DMS53 treated with DMSO at 0.1 percent for 48 hours (cell line): ENCODE measurements at regions not wholly inside any gene's neighbourhood (a gene's known extent, or its start where the extent isn't known, plus 50 kb on each side); places are given as distances from the start of the nearest gene placed in this dataset.
A peak's percentile ranks its signal among the peaks of the same experiment; 100 is the strongest.

Experiments
- DNase-seq: peaks from one replicate; lab custom pipeline; 2025; ENCODE audit not compliant: unreplicated experiment; lab: John Stamatoyannopoulos, UW

DNA sequence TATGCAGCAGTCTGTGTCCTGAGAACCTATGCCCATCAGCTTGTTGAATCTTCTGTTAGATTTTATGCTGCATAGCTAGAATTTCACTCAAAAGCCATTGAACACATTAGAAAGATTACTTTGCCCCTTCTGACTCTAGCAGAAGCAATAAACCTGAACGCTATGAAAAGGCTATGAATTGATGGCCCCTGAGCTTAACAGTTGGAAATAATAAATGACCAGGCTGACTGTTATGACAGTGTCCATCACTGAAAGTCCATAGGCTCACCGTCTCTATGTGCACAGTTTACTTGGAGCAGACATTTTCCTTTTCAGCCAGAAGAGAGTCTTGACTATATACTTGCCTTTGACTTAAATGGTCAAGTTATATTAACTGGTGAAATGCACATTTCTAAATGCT, 1618.8 kb upstream of the ACVR2A start:
- no peak for DNase-seq

DNA sequence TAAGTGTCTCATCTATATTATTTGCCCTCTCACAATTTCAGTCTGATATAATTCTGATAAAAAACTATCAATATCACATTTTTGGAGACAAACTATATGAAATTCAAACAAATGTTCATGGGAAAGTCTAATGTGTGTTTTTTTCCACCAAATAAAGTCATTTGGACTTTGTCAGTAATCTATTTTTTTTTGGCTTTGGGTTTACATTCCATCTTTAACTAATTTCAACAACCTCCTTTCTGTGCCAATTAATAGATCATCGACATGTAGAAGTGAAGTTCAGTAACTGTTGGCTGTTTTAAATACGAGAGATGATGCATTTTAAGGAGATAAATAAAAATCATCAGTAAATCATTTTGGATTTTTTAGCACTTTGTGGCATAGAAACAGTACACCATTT, 1623.0 kb upstream of the ACVR2A start:
- no peak for DNase-seq

DNA sequence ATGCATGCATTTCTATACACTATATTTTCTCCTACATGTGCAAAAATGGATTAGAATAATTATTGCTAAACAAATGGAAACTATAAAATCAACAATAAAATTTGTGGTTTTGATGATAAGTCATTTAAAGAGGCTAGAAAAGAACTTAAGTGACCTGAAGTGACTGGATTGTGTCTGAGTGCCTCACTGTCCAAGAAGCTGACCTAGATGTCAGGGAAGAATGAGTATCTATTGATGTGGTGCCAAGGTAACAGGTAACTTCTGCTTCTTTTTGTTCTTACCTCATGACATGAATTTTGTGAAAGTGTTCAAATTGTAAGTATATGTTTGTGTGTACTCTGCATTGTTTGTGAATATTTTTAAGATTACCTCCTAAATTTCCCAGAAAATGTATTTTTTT, 1623.9 kb upstream of the ACVR2A start:
- no peak for DNase-seq

DNA sequence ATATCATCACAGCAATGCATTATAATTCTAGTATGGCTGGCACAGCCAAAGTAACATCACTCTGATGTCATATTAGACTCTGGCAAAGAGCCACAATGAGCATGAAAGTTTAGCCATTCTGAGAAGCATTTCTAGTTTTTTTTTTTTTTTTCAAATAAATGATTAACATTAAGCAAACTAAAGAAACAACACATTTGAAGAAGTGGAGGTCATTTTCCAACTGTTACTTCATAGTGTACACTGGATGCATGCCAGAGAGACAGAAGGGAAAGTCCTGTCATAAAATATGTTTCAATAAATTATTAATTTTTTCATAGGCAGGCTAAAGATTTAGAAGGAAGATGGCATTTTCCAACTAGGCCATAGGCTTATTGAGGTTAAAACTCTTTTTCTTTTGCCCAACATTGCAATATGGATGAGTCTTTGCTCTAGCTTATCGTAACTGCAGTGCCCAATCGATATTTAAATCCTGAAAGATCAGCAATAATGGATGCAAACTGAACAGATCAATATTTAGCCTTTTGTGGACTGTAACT, 1630.4 kb upstream of the ACVR2A start:
- peak; percentile 27 for DNase-seq

DNA sequence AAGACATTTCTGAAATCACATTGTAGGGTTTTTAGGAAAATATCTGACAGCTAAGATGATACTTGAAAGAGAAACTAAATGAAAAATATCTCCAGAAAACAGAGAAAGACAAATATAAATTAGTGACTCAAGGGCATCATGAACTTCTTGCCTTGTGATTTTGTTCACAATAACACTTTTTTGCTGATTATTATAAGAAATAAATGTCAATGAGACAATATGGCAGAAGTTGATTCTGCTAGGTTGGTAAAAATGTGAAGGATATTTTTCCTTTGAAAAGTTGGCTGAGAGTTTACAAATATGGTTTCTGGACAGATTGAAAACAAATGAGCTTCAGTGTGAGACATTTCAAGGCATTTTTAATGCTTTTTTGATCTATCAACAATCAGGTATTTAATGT, 1631.2 kb upstream of the ACVR2A start:
- no peak for DNase-seq

DNA sequence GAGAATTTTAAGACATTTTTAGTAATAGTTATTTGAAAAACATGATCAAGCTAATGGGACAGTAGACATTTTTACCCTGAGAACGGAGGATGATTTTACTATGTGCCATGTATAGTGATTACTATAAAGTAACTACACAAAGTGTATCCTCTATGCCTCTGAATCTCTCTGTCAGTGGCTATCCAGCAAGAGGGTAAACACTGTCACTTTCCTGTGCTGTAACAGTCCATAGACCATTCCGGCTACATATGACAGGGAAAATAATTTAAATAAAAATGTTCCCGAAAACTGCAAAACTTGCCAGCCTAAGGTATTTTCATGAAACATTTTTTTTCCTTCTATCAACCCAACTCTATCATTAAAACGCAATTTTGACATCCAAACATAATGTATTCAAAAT, 1632.2 kb upstream of the ACVR2A start:
- no peak for DNase-seq

DNA sequence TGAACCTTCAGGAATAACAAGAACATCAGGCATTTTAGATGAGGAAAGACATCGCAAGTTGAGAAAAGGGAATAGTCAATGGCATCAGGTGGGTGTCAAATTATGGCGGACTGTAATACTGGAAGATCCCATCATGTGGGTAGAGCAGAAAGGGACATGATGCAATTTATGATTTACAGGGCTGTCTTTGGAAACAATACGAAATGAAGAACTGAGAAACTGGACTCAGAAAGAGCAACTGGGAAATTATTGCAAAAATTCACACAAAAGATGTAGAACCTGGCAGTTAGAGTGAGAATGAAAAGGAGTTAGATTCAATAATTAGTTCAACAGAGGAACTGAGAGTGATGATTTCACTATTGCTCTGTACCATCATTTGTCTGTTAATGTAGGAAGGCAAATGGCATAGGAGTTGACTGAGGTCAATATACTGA, 1635.0 kb upstream of the ACVR2A start:
- no peak for DNase-seq

DNA sequence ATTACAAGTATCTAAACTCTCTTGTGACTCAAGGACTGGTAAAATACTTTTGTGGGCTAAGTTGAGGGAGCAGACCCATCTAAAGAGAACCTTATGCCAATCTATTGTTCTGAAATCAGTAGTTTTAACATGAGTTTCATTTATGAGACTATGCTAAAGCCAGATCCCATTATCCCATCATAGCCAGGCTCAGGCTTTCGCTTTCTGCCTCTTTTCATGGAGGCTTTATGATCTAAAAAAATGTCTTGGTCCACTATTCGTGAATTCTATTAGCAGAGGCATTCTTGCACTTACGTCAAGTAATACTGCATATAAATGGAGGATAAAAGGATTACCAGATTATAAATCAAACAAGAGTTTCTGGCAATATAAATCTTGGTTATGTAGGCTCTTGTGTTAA, 1636.9 kb upstream of the ACVR2A start:
- DNase-seq: no peak

DNA sequence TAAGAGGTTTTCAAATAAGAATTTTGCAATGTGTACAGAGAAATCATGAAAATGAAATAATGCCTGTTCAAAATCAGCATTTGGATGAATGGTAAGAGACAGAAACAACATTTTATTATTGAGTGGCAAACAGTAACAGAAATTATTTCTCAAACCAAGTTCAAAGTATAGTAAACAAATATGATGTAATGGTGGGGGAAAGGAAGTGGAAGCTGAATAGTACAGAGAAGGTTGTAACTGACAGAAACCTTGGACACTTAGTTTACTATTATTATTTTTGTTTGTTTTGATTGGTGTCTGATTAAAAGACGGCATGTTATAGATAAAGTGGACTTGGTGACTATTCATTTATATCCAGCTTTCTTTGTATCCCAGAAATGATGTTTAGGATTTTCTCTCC, 1637.4 kb upstream of the ACVR2A start:
- no peak for DNase-seq

DNA sequence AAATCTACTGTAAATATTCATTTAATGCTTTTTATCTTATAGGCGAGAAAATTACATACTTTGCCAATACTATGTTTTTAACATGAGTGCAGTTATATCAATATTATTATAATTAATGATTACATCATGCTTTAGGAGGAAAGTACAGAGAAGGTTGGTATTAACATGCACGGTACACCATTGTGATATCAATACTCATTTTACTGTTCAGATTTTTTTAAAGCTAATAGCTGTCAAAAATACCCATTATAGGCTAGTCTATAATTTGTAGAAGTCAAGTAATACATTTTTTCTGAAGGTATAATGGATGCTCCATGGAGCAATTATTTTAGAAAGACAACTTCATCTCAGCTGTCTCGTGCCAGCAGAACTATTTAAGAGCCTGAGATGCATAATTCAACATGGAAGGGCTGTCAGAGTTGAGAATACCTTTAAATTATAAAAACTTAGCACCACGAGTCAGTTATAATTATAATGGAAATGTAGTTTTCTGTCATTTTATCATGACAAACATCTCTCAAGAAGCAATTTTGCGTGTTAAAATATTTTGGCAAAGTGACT, 1641.7 kb upstream of the ACVR2A start:
- DNase-seq: no peak

DNA sequence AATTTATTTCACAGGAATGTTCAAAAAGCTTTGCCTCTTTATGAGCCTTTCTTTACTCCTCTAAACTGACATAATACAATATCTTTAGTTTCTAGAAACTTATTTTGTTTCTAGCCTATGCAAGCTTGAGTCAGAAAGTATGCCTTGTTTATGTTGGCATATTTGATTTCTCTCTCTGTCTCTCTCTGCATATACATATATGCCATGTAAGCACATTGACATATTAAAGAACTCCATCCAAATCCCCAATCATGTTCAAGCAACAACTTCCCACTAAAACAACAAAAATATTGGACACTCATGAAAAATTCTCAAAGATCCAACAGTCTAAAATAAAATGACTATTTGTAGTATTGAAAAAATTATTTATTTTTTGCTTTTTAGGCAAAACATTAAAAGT, 1651.2 kb upstream of the ACVR2A start:
- DNase-seq: no peak

DNA sequence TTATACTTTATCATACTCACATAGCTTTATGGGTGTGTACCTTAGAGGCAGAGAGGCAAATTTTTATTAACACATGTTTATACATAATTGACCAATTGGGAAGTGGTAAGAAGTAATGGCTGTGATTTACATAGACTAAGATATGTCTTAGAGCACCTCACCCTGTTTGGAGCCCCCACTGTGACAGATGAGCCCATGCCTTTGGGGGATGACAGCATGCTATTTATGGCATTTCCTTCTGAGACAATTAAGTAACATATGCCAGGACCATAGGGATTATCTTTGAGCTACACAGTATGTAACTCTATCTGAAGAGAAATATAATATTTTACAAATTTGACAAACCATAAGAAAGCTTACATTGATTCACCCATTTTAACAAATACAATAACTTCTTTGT, 1655.3 kb upstream of the ACVR2A start:
- no peak for DNase-seq

DNA sequence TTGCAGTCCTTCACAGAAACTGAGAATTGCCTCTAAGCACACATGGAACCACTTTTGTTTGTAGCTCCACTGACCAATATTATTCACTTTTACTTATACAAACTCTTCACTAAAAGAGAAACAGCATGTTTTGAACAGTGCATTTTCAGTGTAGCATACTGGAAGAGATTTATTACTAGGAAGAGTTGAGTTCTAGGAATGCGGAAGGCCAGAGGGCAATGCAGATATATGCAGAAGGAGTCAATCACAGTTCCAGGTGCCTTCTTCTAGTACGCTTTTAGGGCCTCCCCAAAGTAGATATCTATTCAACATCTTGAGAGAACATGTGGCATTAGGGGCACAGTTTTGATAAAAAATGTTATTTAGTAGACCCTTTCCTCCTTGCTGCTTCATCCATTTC, 1654.0 kb upstream of the ZEB2 start:
- DNase-seq: no peak

DNA sequence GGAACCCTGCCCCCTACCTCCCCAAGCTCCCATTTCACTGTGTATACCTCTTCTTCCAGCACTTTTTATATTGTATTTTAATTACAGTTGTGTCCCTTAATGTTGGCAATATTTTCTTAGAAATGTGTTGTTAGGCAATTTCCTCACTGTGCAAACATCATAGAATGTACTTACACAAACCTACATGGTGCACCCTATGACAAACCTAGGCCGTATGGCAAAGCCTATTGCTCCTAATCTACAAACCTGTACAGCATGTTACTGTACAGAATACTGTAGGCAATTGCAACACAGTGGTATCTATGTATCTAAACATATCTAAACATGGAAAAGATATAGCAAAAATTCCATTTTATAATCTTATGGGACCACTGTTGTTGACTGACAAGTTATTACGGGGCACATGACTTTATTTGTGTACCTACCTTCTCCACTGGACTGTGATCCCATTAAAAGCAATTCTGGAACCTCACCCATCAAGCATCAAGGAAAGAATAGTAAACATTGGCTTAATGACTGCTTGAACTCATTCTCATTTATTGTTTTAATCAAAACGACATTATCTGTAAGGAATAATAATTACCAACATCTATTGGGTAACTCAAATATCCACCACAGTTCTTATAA, 1641.5 kb upstream of the ZEB2 start:
- DNase-seq: no peak

DNA sequence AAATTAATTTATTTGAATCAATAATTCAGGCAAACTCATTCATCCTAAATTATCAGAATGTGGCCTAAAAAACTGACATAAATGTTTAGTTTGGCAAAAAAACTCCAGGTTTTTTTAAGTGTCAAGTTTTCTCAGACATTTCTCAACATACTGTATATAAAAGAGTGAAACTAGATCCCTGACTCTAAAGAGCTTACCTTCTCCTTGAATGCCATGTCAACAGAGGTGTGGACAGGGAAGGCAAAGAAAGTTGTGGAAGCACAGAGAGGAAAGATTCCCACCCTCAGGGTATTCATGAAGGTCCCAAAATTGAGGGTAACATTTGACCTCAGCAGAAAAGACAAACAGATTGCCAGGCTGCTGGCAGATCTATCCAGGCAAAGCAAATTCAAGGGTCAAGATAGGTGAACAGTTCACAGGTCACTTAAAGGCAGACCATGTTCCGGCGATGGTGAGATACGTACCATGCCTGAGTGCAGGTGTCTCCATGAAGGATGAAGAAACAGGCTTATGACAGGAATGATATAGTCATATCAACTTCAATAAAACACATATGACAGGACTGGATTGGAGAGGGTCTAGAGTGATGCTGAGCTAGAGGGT, 1638.3 kb upstream of the ZEB2 start:
- DNase-seq: no peak

DNA sequence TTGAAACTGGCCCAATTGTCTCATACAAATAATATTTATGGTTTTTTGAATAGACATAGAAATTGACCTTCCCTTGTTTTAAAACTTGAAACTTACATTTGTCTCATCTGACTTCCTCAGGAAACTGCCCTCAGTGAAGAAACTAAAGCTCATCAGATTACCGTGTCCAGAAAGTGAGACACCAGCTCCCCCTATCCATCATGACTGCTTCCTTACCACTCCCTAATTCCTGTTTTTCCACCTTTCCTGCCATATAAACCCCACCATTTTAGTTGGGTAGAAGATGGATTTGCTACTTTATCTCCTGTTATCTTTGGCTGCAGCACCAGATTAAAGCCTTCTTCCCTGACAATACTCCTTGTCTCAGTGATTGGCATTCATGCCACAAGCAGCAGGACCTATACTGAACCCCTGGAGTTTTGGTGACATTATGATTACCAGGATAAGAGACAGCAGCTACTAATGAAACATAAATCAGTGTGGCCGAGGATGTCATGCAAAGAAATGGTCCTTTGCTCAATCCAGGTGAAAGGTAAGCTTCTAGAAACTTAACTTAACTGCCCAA, 1627.6 kb upstream of the ZEB2 start:
- no peak for DNase-seq

DNA sequence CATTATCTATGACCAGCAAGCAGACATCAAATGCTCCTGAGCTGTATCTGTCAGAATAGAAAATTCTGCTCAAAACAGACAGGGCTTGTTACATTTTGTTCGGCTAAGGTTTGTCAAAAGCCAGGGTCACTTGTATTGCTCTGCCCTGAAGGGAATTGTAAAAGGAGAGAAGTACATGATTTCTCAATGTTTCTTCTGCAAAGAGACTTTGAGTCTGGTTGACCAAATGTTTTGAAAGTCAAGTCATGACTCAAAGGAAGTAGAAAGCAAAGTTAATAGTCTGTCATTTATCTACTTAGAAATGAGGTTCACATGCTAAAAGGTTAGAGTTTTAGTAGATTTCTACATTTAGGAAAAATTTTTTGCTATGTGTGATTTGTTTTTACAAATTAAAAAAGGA, 1624.1 kb upstream of the ZEB2 start:
- DNase-seq: no peak

DNA sequence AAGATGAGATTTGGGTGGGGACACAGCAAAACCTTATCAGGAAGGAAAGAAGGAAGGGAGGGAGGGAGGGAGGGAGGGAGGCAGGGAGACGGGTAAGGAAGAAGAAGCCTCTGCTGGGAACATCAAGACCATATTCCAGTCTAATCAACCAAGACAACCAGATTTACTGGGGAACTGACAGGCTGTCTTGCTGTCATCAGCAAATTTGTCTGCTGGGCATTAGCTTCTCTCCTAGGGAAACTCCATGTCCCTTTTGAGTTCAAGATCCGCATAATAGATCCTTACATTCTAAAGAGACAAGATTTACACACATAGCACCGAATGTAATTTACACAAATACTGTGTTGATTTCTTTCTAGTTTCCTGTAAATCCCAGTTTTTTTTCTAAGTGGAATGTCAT, 1618.9 kb upstream of the ZEB2 start:
- DNase-seq: no peak

DNA sequence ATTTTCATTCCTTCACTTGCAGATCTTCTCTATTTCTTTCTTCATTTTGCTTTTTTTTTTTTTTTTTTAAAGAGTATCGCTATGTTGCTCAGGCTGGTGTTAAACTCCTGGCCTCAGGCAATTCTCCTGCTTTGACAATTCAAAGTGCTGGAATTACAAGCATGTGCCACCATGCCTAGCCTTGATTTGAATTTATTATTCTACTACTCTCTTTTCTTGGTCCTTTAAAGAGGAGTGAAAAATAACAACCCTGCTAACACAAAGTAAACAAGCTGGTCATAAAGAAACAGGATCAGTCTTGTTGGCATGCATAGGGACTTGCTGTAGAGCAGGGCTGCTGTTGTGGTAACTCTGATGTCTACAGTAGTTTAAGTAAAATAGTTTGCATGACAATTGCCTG, 1615.3 kb upstream of the ZEB2 start:
- DNase-seq: no peak

DNA sequence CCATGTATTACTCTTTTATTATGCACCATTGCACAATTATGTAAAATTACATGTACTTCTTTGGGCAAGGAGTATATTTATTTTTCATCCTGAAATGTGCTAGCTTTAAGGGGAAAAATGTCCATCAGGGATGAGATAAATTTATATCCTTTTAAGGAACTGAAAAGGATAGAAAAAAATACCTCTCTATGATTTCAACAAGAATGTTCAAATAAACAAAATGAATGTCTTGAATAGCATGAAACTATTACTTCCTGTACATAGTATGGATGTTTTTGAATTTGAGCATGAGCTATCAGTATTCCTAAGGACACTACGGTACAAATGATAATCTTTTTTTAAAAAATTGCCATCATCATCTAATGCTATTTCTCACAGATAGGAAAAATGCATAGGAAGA, 1611.9 kb upstream of the ZEB2 start:
- DNase-seq: no peak

DNA sequence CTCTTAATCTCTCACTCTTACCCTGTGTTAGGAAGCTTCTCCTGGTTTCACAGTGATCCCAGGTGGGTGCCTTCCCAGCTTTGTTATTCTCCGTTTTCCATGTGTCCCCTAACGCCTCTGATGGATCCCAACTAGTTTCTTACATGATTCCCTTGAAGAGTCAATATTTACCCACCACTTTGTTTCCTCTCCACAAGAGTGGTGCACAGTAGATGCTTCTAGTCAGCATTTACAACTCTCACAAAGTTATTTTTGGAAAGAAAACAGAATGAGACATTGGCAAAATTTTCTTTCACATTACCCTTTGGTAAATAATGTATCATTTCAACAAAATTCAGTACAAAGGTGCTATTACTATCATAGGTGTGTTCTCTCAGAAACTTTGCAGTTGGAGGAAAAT, 1611.1 kb upstream of the ZEB2 start:
- no peak for DNase-seq

DNA sequence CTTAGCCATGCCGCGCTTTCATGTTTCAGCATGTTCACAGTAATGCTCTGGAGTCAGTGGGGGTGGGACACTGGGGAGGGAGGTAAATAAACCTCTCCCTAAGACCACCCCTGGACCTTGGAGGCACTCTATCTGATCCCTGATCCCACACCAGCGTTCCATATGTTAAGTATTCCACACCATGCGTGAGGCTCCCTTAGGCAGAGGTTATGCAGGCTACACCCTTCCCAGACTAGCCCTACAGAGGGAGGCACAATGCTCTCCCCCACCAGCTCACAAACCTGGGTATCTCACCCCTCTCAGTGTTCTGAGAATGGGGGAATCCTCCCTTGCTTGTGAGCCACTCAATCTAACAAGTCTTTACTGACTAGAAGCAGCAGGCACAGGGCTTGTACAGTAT, 1610.4 kb upstream of the ZEB2 start:
- DNase-seq: no peak
